ENCODE measurements at regions not wholly inside any gene's neighbourhood (a gene's known extent, or its start where the extent isn't known, plus 50 kb on each side); places are given as distances from the start of the nearest gene placed in this dataset.

DNA sequence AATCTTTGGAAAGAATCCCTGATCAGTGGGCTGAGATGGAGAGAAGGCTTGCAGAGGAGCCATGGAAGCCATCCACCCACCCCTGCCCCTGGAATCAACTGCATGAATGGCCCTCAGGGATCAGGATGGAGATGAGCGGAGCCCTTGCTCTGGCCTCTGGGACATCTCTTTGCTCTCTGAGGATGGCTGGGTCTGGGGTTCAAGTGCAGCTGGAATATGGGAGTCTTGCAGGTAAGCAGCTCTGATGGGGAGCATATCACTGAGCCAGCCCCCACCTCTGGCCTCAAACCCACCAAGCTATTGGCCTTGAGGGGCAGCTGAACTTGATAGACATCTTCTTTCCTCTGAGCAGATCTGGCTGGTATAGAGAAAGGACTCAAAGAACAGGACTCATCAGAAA, 76.1 kb downstream of the C5orf15 start:
- H3K27ac Mint-ChIP-seq: no peak overlapping the region
- H3T11ph ChIP-seq (ENCODE audit: low read length): no peak overlapping the region
- DNase-seq: no peak
- no peaks in the 10 kb centered on the region for H3K79me2 ChIP-seq (ENCODE audit: insufficient read depth, low read length)
- no peaks in the 10 kb centered on the region for H3K9me3 ChIP-seq (ENCODE audit: control insufficient read depth, low read depth, low read length)
- H3K79me1 ChIP-seq (ENCODE audit: insufficient read depth, low read depth, low read length, poor library complexity, severe bottlenecking): no peaks in the 10 kb centered on the region
- no peak overlapping the region for H3K14ac ChIP-seq (ENCODE audit: insufficient read depth, low read length)
- H3K4ac ChIP-seq (ENCODE audit: low read depth, low read length): no peak overlapping the region
- H3K36me3 Mint-ChIP-seq (ENCODE audit: insufficient read depth in 1 of 3, low read depth in 3 of 3): no peaks in the 10 kb centered on the region
- H2AFZ ChIP-seq (ENCODE audit: low read length): no peak overlapping the region
- no peak overlapping the region for H2BK15ac ChIP-seq (ENCODE audit: low read depth, low read length)
- H2AK5ac ChIP-seq (ENCODE audit: insufficient read length, low read length): no peak overlapping the region
- H3K27me3 Mint-ChIP-seq (ENCODE audit: low read depth): peaks cover 2% of the 10 kb centered on the region; the same call in 1 of the 2 replicates
- no peak overlapping the region for H2BK5ac ChIP-seq (ENCODE audit: insufficient read length, low read length)
- no peaks in the 10 kb centered on the region for H4K20me1 ChIP-seq (ENCODE audit: control insufficient read depth, insufficient read depth, insufficient read length)
- no peak overlapping the region for H4K91ac ChIP-seq (ENCODE audit: insufficient read length, low read depth, low read length)
- H3K27me3 ChIP-seq (ENCODE audit: insufficient read depth, low read length): no peaks in the 10 kb centered on the region
- no peak overlapping the region for H3K56ac ChIP-seq (ENCODE audit: insufficient read length, low read depth, low read length)
- no peak overlapping the region for H3K27ac ChIP-seq (ENCODE audit: insufficient read length, low read depth, low read length)
- WGBS (ENCODE audit: extremely low coverage, insufficient read length, low lambda C conversion rate): no CpG with 5 or more reads among the region's 1 CpG
- H4K8ac ChIP-seq (replicated peaks; ENCODE audit: insufficient read length, low read depth, low read length): no peak overlapping the region
- no peak overlapping the region for H3K18ac ChIP-seq (ENCODE audit: insufficient read length, low read depth, low read length)
- no peak overlapping the region for H3K4me3 Mint-ChIP-seq
- H3K4me1 Mint-ChIP-seq: peaks cover 0 to 3% of the 10 kb centered on the region in 2 experiments; a peak in 1 of 4 replicates
- no peaks in the 10 kb centered on the region for H3K4me1 ChIP-seq (ENCODE audit: insufficient read depth, low read length)
- H3K4me2 ChIP-seq (ENCODE audit: insufficient read depth, insufficient read length, low read length): no peak overlapping the region
- no peaks in the 10 kb centered on the region for H3K23me2 ChIP-seq (ENCODE audit: insufficient read length, low read depth, low read length, poor library complexity, severe bottlenecking)
- H3K9ac ChIP-seq (ENCODE audit: extremely low read depth, insufficient read length, low read length): no peak overlapping the region
- no peak overlapping the region for H2BK20ac ChIP-seq (ENCODE audit: low read depth, low read length, poor library complexity, severe bottlenecking)
- no peaks in the 10 kb centered on the region for H3K9me3 Mint-ChIP-seq
- H2BK120ac ChIP-seq (ENCODE audit: low read depth, low read length, poor library complexity, severe bottlenecking): no peak overlapping the region
- no peak overlapping the region for H4K5ac ChIP-seq (ENCODE audit: insufficient read length, low read depth, low read length)
- no peak overlapping the region for H3K23ac ChIP-seq (ENCODE audit: insufficient read length, low read depth, low read length)
- TF ChIP-seq, protein P1, sequence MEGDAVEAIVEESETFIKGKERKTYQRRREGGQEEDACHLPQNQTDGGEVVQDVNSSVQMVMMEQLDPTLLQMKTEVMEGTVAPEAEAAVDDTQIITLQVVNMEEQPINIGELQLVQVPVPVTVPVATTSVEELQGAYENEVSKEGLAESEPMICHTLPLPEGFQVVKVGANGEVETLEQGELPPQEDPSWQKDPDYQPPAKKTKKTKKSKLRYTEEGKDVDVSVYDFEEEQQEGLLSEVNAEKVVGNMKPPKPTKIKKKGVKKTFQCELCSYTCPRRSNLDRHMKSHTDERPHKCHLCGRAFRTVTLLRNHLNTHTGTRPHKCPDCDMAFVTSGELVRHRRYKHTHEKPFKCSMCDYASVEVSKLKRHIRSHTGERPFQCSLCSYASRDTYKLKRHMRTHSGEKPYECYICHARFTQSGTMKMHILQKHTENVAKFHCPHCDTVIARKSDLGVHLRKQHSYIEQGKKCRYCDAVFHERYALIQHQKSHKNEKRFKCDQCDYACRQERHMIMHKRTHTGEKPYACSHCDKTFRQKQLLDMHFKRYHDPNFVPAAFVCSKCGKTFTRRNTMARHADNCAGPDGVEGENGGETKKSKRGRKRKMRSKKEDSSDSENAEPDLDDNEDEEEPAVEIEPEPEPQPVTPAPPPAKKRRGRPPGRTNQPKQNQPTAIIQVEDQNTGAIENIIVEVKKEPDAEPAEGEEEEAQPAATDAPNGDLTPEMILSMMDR (conservative IDR thresholded peaks at IDR 0.05): no peak
- no peak overlapping the region for H2BK12ac ChIP-seq (ENCODE audit: insufficient read length, low read depth, low read length)
